Colonic mucosa (tissue), 4 donors: ENCODE measurements at regions not wholly inside any gene's neighbourhood (a gene's known extent, or its start where the extent isn't known, plus 50 kb on each side); places are given as distances from the start of the nearest gene placed in this dataset.

Experiments used
- DNase-seq: peaks from one replicate; pipeline ENCODE4 v3.0.0-alpha.2; 2020
- H3K27ac ChIP-seq: fragments of 200-600 bp; one replicate; pipeline ENCODE4 v1.8.0; 2021
- H3K27me3 ChIP-seq: fragments of 200-600 bp; one replicate; pipeline ENCODE4 v1.8.0; 2021
- H3K36me3 ChIP-seq: fragments of 200-600 bp; one replicate; pipeline ENCODE4 v1.8.0; 2021
- H3K4me1 ChIP-seq: fragments of 200-600 bp; one replicate; pipeline ENCODE4 v1.8.0; 2021; ENCODE audit warnings: mild to moderate bottlenecking
- H3K4me3 ChIP-seq: fragments of 200-600 bp; one replicate; pipeline ENCODE4 v1.8.0; 2021
- H3K9ac ChIP-seq, 2 donors: one replicate each; pipeline ENCODE4 v1.7.0; 2013; ENCODE audit warnings: control low read depth in 2 of 2, low read depth in 2 of 2, low read length in 2 of 2
- H3K9me3 ChIP-seq: fragments of 200-600 bp; one replicate; pipeline ENCODE4 v1.8.0; 2021
- CTCF ChIP-seq: fragments of 200-600 bp; IDR thresholded peaks from one replicate; pipeline ENCODE4 v1.8.0; 2022; ENCODE audit warnings: antibody characterized with exemption, mild to moderate bottlenecking
- intact Hi-C: fragments of 100-400 bp; cut with DNase I; formaldehyde crosslinking; loops from one replicate; pipeline ENCODE4 v1.14.1; 2022
- donor health status: healthy.
- donor health status: DM: no; HTN: no; CAD: no.
- donor health status: DM: no; HTN: no; CAD: no.

- no peak for DNase-seq
- no peak for TF ChIP-seq CTCF
- H3K4me1 ChIP-seq = no peaks in the 10 kb centered on the region
- H3K27ac ChIP-seq = no peak overlapping the region
- H3K9ac ChIP-seq = no peak overlapping the region
- H3K4me3 ChIP-seq = no peak overlapping the region
- intact Hi-C loops = no loop called here
- no peaks in the 10 kb centered on the region for H3K27me3 ChIP-seq
- no peaks in the 10 kb centered on the region for H3K9me3 ChIP-seq
- no peaks in the 10 kb centered on the region for H3K36me3 ChIP-seq
Observed at GRCh38 chr2:122105171-122105876, 349.9 kb downstream of the TSN start.

DNA sequence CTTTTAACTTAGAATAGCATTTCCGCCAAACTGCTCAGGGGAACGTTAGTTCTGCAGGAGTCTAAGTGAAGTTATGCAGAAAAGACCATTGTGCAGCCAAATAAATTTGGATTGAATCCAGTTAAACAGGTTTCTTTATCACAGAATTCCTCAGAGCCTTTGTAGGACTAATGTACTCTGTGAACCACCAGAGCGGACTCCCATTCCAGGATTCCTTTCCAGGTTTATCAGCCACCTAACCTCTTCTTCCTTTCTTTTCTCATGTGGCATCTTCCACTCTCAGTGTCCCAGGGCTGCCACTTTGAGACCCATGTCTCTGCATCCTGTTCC, 350.4 kb downstream of the TSN start:
- H3K36me3 ChIP-seq = no peaks in the 10 kb centered on the region
- no peaks in the 10 kb centered on the region for H3K4me1 ChIP-seq
- no peak for TF ChIP-seq CTCF
- no peaks in the 10 kb centered on the region for H3K27me3 ChIP-seq
- DNase-seq = no peak
- no peak overlapping the region for H3K9ac ChIP-seq
- intact Hi-C loops = no loop called here
- H3K4me3 ChIP-seq = no peak overlapping the region
- H3K9me3 ChIP-seq = no peaks in the 10 kb centered on the region
- no peak overlapping the region for H3K27ac ChIP-seq

DNA sequence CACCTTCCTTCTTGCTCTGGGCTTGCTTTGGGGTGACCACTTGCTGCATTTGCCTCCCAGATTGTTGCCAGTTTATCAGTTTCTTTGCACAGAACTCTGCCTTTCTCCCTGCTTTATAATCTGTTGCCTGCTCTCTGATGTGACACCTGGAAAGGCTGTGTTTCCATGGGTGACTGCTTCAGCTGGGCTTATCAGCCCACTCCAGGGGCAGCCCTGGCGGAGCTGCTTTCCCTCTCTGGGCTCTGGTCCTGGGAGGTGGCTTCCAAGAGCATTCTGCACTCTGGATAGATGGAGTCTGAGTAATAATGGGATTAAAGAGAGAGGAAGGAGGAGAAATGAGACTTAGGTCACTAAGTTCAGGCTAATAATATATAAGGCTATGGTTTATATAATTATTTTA, 352.7 kb downstream of the TSN start:
- intact Hi-C loops = no loop called here
- H3K27ac ChIP-seq = no peak overlapping the region

DNA sequence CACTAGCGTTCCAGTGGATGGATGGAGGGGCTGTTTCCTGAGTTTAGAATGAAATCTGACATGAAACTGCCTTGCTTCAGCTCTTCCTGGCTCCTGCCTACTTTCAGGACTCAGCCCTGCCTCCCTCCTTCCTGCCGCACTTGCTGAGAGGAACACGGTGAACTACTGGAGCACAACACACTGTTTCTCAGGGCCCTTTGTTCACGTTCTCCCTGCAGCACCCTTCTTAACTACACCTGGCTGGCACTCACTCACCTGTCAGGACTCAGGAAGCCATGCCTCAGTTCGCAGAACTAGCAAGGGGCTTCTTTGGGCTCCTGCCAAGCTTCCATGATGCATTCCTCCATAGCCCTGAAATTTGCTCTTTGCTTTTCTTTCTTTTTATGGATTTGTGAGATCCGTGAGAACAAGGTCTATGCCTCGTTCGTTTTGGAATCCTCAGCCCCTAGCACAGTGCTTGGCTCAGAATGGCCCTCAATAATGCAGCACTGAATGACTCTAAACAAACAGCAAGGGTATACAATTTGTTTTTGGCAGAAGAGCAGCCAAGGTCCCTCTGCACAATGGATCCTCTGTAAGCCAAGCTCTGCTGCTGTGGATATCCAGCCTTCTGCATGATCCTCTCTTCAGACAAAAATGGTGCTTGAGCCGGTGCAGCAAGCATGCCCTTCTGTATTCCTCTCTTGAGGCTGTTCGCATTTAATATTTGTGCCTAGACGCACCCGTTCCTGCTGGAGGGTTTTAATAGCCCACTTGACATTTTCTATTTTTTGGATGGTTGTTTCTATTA, 357.0 kb downstream of the TSN start:
- Histone ChIP-seq H3K27ac (no peak overlapping the region), H3K36me3 (no peaks in the 10 kb centered on the region), H3K4me3 (no peak overlapping the region), H3K9ac (no peak overlapping the region), H3K9me3 (no peaks in the 10 kb centered on the region), H3K4me1 (no peaks in the 10 kb centered on the region), H3K27me3 (no peaks in the 10 kb centered on the region)
- no peak for DNase-seq
- intact Hi-C loops = no loop called here
- TF ChIP-seq CTCF = no peak

More for the DNA sequence above, 352.7 kb downstream of the TSN start:
- Histone ChIP-seq H3K4me1 (no peaks in the 10 kb centered on the region), H3K9me3 (no peaks in the 10 kb centered on the region), H3K4me3 (no peak overlapping the region), H3K9ac (no peak overlapping the region), H3K27me3 (no peaks in the 10 kb centered on the region), H3K36me3 (no peaks in the 10 kb centered on the region)
- TF ChIP-seq CTCF = no peak
- no peak for DNase-seq

DNA sequence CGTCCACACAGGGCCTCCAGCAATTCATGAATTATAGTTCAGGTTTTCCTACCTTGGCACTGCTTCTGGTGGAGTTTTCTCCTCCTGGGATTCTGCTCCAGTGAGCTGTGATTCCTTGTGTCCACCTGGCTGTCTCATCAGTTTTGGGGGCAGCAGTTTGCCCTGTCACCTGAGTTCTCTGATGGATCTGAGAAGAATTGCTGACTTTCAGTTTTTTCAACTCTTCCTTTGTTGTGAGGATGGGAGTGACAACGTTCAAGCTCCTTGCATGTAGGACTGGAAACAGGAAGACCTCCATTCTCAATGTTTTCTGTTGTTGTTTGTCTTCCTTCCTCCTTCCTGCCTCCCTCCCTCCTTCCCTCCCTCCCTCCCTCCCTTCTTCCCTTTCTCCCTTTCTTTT, 359.0 kb downstream of the TSN start:
- no peaks in the 10 kb centered on the region for H3K27me3 ChIP-seq
- H3K4me1 ChIP-seq = no peaks in the 10 kb centered on the region
- intact Hi-C loops = no loop called here

More for the DNA sequence above, 359.0 kb downstream of the TSN start:
- Histone ChIP-seq H3K9me3 (no peaks in the 10 kb centered on the region), H3K9ac (no peak overlapping the region), H3K36me3 (no peaks in the 10 kb centered on the region), H3K4me3 (no peak overlapping the region), H3K27ac (no peak overlapping the region)
- no peak for TF ChIP-seq CTCF
- no peak for DNase-seq
